Suprapubic skin (tissue), 3 donors: ENCODE measurements at regions not wholly inside any gene's neighbourhood (a gene's known extent, or its start where the extent isn't known, plus 50 kb on each side); places are given as distances from the start of the nearest gene placed in this dataset.

Experiments
- POLR2A ChIP-seq, 2 donors: fragments of 450-650 bp; IDR thresholded peaks; one replicate each; pipeline ENCODE4 v1.6.1; 2017; ENCODE audit warnings: antibody characterized with exemption in 2 of 2, mild to moderate bottlenecking in 2 of 2, moderate library complexity in 2 of 2
- TF ChIP-seq, protein P1 (sequence below), 2 donors: fragments of 200-600 bp in 1 of 2; fragments of 450-650 bp in 1 of 2; sonication (generic) in 1 of 2; IDR thresholded peaks; one replicate each; pipeline ENCODE4 v1.5.1; 2016 to 2019; ENCODE audit warnings: antibody characterized with exemption in 2 of 2, mild to moderate bottlenecking in 1 of 2, moderate library complexity in 1 of 2

DNA sequence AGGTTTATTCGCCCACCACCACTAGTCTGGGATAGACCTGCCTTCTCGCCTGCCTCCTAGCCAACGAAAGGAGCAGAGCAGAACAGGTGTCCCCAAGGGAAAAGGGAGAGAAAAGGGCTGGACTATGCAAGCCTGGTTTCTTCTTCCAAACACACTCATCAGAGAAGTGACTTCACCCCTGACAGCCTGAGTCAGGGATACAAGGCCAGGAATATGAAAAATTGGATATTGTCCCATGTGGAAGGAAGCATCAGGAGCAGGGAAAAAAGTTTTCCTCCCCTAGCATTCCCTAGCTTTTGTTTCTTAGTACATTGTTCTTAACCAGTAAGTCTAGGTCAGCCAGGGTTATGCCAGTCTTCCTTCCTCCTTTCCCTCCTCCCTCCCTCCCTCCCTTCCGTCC lies 56.9 kb upstream of the TNRC6B start:
- TF ChIP-seq, protein P1, sequence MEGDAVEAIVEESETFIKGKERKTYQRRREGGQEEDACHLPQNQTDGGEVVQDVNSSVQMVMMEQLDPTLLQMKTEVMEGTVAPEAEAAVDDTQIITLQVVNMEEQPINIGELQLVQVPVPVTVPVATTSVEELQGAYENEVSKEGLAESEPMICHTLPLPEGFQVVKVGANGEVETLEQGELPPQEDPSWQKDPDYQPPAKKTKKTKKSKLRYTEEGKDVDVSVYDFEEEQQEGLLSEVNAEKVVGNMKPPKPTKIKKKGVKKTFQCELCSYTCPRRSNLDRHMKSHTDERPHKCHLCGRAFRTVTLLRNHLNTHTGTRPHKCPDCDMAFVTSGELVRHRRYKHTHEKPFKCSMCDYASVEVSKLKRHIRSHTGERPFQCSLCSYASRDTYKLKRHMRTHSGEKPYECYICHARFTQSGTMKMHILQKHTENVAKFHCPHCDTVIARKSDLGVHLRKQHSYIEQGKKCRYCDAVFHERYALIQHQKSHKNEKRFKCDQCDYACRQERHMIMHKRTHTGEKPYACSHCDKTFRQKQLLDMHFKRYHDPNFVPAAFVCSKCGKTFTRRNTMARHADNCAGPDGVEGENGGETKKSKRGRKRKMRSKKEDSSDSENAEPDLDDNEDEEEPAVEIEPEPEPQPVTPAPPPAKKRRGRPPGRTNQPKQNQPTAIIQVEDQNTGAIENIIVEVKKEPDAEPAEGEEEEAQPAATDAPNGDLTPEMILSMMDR (IDR thresholded peaks at IDR 0.05): no peak
- TF ChIP-seq POLR2A (IDR thresholded peaks at IDR 0.05): no peak
